HG03342 (cell line): ENCODE measurements at regions not wholly inside any gene's neighbourhood (a gene's known extent, or its start where the extent isn't known, plus 50 kb on each side); places are given as distances from the start of the nearest gene placed in this dataset.
"Not testable (repeated sequence)": the region's sequence is repeated elsewhere in the genome, so short reads cannot be mapped to it uniquely, and the experiment has no call there.

Experiments
- ATAC-seq: cut with Tn5 transposase; IDR thresholded peaks from one replicate; pipeline ENCODE4 v1.9.1; 2021; ENCODE audit warnings: mild to moderate bottlenecking, moderate library complexity; ENCODE audit not compliant: unreplicated experiment

DNA sequence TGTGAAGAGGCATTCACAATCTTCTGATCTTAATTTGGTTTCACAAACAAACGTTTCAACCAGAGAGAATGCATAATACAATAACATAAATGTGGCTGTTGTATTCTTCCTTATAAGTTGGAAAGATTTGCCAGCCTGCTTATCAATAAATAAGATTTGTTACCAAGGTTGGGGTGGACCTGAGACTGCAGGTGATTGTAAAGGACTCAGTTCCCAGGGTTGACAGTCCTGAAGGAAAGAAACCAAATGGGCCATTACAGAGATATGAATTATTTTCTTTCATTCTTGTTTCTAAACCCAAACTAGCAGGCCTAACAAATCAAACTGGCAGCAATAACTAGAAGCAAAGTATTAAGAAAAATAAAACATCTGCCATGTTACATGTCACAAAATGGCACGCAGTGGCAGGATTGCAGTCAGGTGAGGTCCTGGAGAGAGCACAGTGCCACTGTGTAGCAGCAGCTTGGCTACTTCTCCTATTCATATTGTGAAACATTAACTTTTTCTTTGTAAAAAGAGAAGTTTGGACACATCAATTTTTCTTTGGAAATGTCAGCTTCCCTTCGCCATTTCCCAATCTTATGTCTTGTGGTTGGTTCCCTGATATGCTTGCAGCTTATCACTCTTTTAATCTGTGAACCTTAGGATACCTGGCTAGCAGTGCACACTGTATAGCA lies 133.8 kb upstream of the EMCN start:
- ATAC-seq: no peak

- no peak for ATAC-seq
Measured at GRCh38 chr4:100649417-100649816, 131.6 kb upstream of the EMCN start.

GRCh38 chr4:100644150-100644549 lies 126.3 kb upstream of the EMCN start:
- no peak for ATAC-seq

DNA sequence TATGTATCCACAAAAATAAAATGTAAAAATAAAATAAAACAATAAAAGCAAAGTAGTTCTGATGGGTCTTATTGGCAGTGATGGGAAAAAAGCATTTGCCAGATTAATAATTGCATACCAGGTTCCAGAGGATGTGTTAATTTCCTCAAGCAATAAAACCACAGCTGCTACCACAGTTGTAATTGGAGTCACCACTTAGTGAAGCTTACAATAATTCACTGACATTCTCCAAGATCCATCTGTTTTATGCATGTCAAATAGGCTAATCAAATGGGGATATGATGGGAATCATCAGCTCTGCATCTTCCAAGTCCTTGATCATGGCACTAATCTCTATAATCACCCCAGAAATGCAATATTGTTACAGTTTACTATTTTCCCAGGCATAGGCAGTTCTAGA lies 123.5 kb upstream of the EMCN start:
- no peak for ATAC-seq

DNA sequence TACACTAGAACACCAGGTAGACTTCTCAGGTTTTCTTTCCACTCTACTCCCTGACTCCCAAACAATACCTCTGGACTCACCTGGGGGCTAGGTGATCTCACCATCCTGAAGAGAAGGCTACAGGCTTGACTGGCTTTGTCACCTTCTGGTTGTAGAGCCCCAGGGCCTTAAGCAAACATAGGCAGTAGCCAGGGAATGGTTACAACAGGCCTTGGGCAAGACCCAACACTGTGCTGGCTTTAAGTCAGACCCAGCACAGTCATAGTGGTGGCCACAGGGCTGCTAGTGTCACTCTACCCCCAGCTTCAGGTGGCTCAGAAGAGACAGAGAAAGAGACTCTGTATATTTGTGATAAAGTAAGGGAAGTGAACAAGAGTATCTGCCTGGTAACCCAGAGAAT lies 118.1 kb upstream of the EMCN start:
- no peak for ATAC-seq

GRCh38 chr4:100633269-100633668 lies 115.4 kb upstream of the EMCN start:
- ATAC-seq: no peak

DNA sequence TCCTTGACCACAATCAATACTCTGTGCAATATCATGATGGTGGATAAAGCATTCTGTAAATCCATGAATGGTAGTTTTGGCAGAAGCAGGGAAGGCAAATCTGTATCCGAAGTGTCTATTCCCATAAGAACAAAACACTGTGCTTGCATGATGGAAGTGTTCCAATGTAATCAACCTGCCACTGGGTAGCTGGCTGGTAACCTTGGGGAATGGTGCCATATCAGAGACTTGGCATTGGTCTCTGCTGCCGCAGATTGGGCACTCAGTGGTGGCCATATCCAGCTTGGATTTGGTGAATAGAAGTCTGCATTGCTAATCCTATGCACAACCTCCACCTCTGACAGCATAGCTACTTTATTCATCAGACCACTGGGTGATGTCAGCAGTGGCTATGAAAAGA lies 114.3 kb upstream of the EMCN start:
- ATAC-seq: no peak

DNA sequence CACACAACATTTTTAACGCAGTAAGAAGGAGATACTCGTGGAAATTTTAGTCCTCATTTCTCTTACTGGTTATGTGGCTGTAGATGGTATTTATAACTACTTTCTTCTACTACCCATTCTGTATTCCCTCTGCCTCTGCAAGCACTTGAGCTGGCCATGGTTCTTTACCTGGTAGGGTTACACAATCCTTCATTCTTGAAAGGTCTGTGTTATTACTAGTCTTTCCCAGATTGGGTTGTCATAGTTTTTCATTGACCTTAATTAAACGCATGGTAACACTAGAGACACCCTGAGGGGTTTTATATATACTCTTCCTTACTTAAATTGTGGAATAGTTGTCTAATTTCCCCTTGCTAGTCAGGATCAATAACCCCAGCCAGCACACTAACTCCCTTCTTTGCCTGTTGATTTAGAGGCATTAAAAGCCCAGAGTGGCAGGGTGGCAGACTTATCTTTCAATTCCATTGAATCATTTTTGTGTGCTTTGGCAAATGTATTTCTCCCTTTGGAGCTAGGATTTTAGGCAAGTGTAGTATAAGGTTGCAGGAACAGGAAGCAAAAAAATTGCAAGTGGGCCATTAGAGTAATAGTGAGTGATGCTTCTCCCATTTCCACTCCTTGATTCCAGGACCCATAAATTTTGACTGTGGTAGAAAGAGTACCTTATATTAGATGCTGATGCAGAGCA lies 113.6 kb upstream of the EMCN start:
- no peak for ATAC-seq

- ATAC-seq: no peak
Measured at GRCh38 chr4:100630341-100630740, 112.5 kb upstream of the EMCN start.

DNA sequence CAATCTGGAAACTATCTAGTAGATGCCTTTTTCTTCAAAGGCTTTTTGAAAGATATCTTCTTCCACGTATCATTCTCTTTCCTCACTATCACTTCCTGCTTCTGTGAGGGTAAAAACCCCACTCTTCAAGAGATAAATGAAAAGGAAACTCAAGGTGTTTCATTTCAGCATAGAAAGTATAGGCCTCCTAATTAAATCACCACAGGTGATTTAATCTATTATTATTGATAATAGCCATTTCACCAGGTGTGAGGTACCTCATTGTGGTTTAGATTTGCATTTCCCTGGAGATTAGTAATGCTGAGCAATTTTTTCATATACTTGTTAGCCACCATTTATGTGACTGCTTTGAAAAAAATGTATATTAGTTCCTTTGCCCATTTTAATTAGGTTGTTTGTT lies 92.0 kb upstream of the EMCN start:
- no peak for ATAC-seq

DNA sequence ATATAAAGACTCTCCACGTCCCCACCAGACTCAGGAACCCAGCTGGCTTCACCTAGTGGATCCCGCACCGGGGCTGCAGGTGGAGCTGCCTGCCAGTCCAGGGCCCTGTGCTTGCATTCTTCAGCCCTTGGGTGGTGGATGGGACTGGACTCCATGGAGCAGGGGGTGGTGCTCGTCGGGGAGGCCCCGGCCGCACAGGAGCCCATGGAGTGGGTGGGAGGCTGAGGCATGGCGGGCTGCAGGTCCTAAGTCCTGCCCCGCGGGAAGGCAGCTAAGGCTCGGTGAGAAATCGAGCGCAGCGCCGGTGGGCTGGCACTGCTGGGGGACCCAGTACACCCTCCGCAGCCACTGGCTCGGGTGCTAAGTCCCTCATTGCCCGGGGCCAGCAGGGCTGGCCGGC lies 90.8 kb upstream of the EMCN start:
- ATAC-seq: not testable (repeated sequence)

GRCh38 chr4:100605144-100605543 lies 87.3 kb upstream of the EMCN start:
- ATAC-seq: no peak

GRCh38 chr4:100593935-100594334 lies 76.1 kb upstream of the EMCN start:
- no peak for ATAC-seq

- no peak for ATAC-seq
Measured at GRCh38 chr4:100591161-100591876, 73.5 kb upstream of the EMCN start.

GRCh38 chr4:100590325-100590724 lies 72.5 kb upstream of the EMCN start:
- no peak for ATAC-seq

DNA sequence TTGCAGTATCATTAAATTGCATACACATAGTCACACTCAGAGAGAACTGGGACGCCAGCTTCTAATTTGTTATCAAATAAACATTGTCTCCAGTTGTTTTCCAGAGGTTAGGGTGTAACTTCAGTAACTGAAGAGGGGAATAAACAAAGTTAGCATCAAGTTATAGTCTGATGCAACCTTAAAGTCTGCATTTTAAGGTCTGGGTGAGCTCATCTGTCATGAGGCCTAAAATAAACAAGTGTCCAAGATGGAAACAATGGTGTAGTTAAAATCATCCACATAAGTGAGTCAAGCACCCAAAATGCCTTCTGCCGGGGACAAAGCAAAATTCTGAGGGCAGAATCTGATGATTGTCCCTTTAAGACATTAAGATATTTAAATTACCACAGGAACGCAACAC lies 70.3 kb upstream of the EMCN start:
- ATAC-seq: no peak

GRCh38 chr4:100582146-100582545 lies 64.3 kb upstream of the EMCN start:
- ATAC-seq: no peak

DNA sequence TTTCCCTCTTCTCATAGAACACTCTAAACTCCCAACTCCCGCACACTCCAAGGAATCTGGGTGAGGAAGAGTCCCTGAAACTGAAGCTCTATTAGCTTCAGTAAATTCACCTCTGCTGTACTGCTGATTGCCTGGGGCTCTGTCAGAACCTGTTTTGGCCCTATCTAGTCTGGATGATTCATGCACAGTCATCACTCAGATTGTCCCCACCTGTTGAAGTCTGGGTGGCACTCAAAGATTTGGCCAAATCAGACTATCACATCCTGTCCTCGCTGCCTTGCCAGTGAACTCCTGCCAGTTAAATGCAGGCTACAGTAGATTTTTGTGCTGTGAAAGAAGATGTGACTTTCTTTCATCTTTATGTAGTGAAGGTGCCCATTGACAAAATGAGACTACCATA lies 63.5 kb upstream of the EMCN start:
- ATAC-seq: no peak

GRCh38 chr4:100576570-100576969 lies 58.7 kb upstream of the EMCN start:
- no peak for ATAC-seq

DNA sequence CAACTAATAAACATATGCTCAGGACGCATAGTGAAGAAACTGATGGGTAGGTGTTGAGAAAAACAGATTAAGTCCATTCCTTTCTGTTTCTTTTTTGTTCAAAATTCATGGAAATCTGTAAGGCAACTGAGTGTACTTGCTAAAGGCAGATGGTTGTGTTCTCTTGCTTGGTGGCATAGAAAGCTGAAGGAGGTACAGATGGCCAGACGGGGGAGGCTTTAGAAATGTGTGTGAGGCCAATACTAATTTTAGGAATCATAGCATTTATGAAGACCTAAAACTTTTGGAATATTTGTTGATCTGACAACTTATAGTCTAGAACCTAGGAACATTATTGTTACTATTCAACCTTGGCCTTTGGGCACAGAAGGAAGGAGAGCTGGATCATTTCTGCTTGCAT lies 56.8 kb upstream of the EMCN start:
- ATAC-seq: no peak

DNA sequence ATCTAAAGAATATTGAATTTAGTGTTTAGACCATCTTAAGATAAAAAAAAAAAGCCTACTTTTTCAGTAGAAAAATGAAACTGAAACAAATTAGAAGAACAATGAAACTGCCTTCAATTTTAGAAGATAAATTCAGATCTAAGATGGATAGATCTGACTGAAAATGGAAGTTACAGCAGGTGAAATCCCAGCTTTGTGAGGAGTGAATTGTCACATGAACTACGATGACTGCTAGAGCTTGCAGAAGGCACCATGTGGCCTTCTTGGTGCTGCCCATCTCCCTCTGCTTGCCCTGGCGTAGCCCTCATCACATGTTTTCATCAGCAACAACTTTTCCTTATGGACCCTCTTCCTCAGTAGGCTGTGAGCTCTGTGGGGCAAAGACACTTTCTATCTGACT lies 51.4 kb upstream of the EMCN start:
- ATAC-seq: no peak
